BLaER1 (cell line): ENCODE measurements at regions not wholly inside any gene's neighbourhood (a gene's known extent, or its start where the extent isn't known, plus 50 kb on each side); places are given as distances from the start of the nearest gene placed in this dataset.
"Not testable (repeated sequence)": the region's sequence is repeated elsewhere in the genome, so short reads cannot be mapped to it uniquely, and the experiment has no call there.

Source experiments
- H3K27ac ChIP-seq: shearing (Covaris generic); formaldehyde crosslinking; 2 replicates; pipeline ENCODE4 v1.8.1; 2022
- H3K27me3 ChIP-seq: shearing (Covaris generic); formaldehyde crosslinking; 2 replicates; pipeline ENCODE4 v1.8.1; 2022
- H3K36me3 ChIP-seq: shearing (Covaris generic); formaldehyde crosslinking; 2 replicates; pipeline ENCODE4 v1.8.1; 2022
- H3K4me1 ChIP-seq: shearing (Covaris generic); formaldehyde crosslinking; 2 replicates; pipeline ENCODE4 v1.8.1; 2022
- H3K4me2 ChIP-seq: shearing (Covaris generic); formaldehyde crosslinking; 2 replicates; pipeline ENCODE4 v1.8.1; 2022
- H3K4me3 ChIP-seq: shearing (Covaris generic); formaldehyde crosslinking; 2 replicates; pipeline ENCODE4 v1.8.1; 2022
- H3K9ac ChIP-seq: shearing (Covaris generic); formaldehyde crosslinking; 2 replicates; pipeline ENCODE4 v1.8.1; 2022
- H3K9me3 ChIP-seq: shearing (Covaris generic); formaldehyde crosslinking; 2 replicates; pipeline ENCODE4 v1.8.1; 2022
- H4K20me1 ChIP-seq: shearing (Covaris generic); formaldehyde crosslinking; 2 replicates; pipeline ENCODE4 v1.8.1; 2022
- Cebpa-rat ChIP-seq: shearing (Covaris generic); IDR thresholded peaks from 2 replicates; pipeline ENCODE4 v1.8.1; 2022

GRCh38 chr5:116773926-116774325 lies 199.3 kb upstream of the SEMA6A start:
- Histone ChIP-seq H3K27me3 (no peaks in the 10 kb centered on the region), H4K20me1 (no peaks in the 10 kb centered on the region), H3K4me3 (no peak overlapping the region), H3K36me3 (no peaks in the 10 kb centered on the region), H3K27ac (no peak overlapping the region), H3K4me2 (no peak overlapping the region), H3K4me1 (no peaks in the 10 kb centered on the region), H3K9me3 (no peaks in the 10 kb centered on the region), H3K9ac (no peak overlapping the region)
- no peak for TF ChIP-seq Cebpa-rat

- H3K27ac ChIP-seq: no peak overlapping the region
- H3K4me2 ChIP-seq: no peak overlapping the region
- H3K4me3 ChIP-seq: no peak overlapping the region
- H3K36me3 ChIP-seq: no peaks in the 10 kb centered on the region
- H3K9ac ChIP-seq: no peak overlapping the region
- no peaks in the 10 kb centered on the region for H3K4me1 ChIP-seq
- H3K9me3 ChIP-seq: no peaks in the 10 kb centered on the region
- no peak for TF ChIP-seq Cebpa-rat
- no peaks in the 10 kb centered on the region for H4K20me1 ChIP-seq
- H3K27me3 ChIP-seq: no peaks in the 10 kb centered on the region
Observed at GRCh38 chr5:116772806-116773205, 198.2 kb upstream of the SEMA6A start.

- Histone ChIP-seq H3K9me3 (no peaks in the 10 kb centered on the region), H3K4me3 (no peak overlapping the region), H3K36me3 (no peaks in the 10 kb centered on the region), H4K20me1 (no peaks in the 10 kb centered on the region), H3K4me1 (no peaks in the 10 kb centered on the region), H3K4me2 (no peak overlapping the region), H3K27me3 (no peaks in the 10 kb centered on the region), H3K9ac (no peak overlapping the region), H3K27ac (no peak overlapping the region)
- TF ChIP-seq Cebpa-rat: no peak
Observed at GRCh38 chr5:116772152-116772501, 197.5 kb upstream of the SEMA6A start.

- Histone ChIP-seq H3K9me3 (no peaks in the 10 kb centered on the region), H3K27ac (no peak overlapping the region), H3K9ac (no peak overlapping the region), H3K27me3 (no peaks in the 10 kb centered on the region), H3K4me2 (no peak overlapping the region), H3K4me3 (no peak overlapping the region), H4K20me1 (no peaks in the 10 kb centered on the region), H3K36me3 (no peaks in the 10 kb centered on the region), H3K4me1 (no peaks in the 10 kb centered on the region)
- no peak for TF ChIP-seq Cebpa-rat
Observed at GRCh38 chr5:116771466-116772151, 197.0 kb upstream of the SEMA6A start.

- not testable (repeated sequence) for H3K27me3 ChIP-seq, H3K4me1 ChIP-seq, H4K20me1 ChIP-seq, H3K9me3 ChIP-seq, H3K4me3 ChIP-seq, H3K4me2 ChIP-seq, H3K36me3 ChIP-seq, H3K9ac ChIP-seq, H3K27ac ChIP-seq
Observed at GRCh38 chr5:116769953-116770352, 195.3 kb upstream of the SEMA6A start.

- Histone ChIP-seq H3K36me3 (no peaks in the 10 kb centered on the region), H4K20me1 (no peaks in the 10 kb centered on the region), H3K9ac (no peak overlapping the region), H3K4me2 (no peak overlapping the region), H3K27ac (no peak overlapping the region), H3K9me3 (no peaks in the 10 kb centered on the region), H3K4me1 (no peaks in the 10 kb centered on the region), H3K27me3 (no peaks in the 10 kb centered on the region), H3K4me3 (no peak overlapping the region)
- no peak for TF ChIP-seq Cebpa-rat
Observed at GRCh38 chr5:116769470-116769869, 194.8 kb upstream of the SEMA6A start.

GRCh38 chr5:116766470-116766947 lies 191.9 kb upstream of the SEMA6A start:
- TF ChIP-seq Cebpa-rat: no peak
- Histone ChIP-seq H3K4me3 (no peak overlapping the region), H3K4me1 (no peaks in the 10 kb centered on the region), H4K20me1 (no peaks in the 10 kb centered on the region), H3K9ac (no peak overlapping the region), H3K9me3 (no peaks in the 10 kb centered on the region), H3K4me2 (no peak overlapping the region), H3K36me3 (no peaks in the 10 kb centered on the region), H3K27me3 (no peaks in the 10 kb centered on the region), H3K27ac (no peak overlapping the region)

GRCh38 chr5:116765441-116765840 lies 190.8 kb upstream of the SEMA6A start:
- Histone ChIP-seq H3K9ac (no peak overlapping the region), H3K4me2 (no peak overlapping the region), H3K36me3 (no peaks in the 10 kb centered on the region), H3K9me3 (no peaks in the 10 kb centered on the region), H3K27ac (no peak overlapping the region), H3K27me3 (no peaks in the 10 kb centered on the region), H3K4me1 (no peaks in the 10 kb centered on the region), H3K4me3 (no peak overlapping the region), H4K20me1 (no peaks in the 10 kb centered on the region)
- TF ChIP-seq Cebpa-rat: no peak

- no peak overlapping the region for H3K4me3 ChIP-seq
Observed at GRCh38 chr5:116764941-116765340, 190.3 kb upstream of the SEMA6A start.

GRCh38 chr5:116763987-116764866 lies 189.6 kb upstream of the SEMA6A start:
- H3K27ac ChIP-seq: no peak overlapping the region
- no peaks in the 10 kb centered on the region for H4K20me1 ChIP-seq
- TF ChIP-seq Cebpa-rat: no peak
- H3K9me3 ChIP-seq: no peaks in the 10 kb centered on the region
- no peak overlapping the region for H3K4me3 ChIP-seq
- H3K27me3 ChIP-seq: no peaks in the 10 kb centered on the region
- no peaks in the 10 kb centered on the region for H3K4me1 ChIP-seq
- H3K4me2 ChIP-seq: no peak overlapping the region
- no peaks in the 10 kb centered on the region for H3K36me3 ChIP-seq
- no peak overlapping the region for H3K9ac ChIP-seq

More at GRCh38 chr5:116764941-116765340, 190.3 kb upstream of the SEMA6A start:
- Histone ChIP-seq H3K27ac (no peak overlapping the region), H3K9ac (no peak overlapping the region), H3K9me3 (no peaks in the 10 kb centered on the region), H3K4me2 (no peak overlapping the region), H3K36me3 (no peaks in the 10 kb centered on the region), H3K27me3 (no peaks in the 10 kb centered on the region), H3K4me1 (no peaks in the 10 kb centered on the region), H4K20me1 (no peaks in the 10 kb centered on the region)
- no peak for TF ChIP-seq Cebpa-rat
